CD8-positive, alpha-beta memory T cell (primary cell): ENCODE measurements at regions not wholly inside any gene's neighbourhood (a gene's known extent, or its start where the extent isn't known, plus 50 kb on each side); places are given as distances from the start of the nearest gene placed in this dataset.
A peak's percentile ranks its signal among the peaks of the same experiment; 100 is the strongest.

Experiments
- CTCF ChIA-PET: fragments of 350-600 bp; sonication (Branson Sonifier 250); formaldehyde crosslinking; loops from one replicate; lab custom pipeline; 2021; ENCODE audit warnings: antibody characterized with exemption; lab: Charles Lee
- POLR2A ChIA-PET: fragments of 350-600 bp; sonication (Branson Sonifier 250); formaldehyde crosslinking; loops from one replicate; lab custom pipeline; 2021; ENCODE audit warnings: antibody characterized with exemption; lab: Charles Lee
- DNase-seq, 5 donors: peaks; one replicate each; pipeline versions ENCODE4 v3.0.0 to v3.0.0-alpha.2; 2020 to 2022; ENCODE audit warnings: mixed read lengths in 1 of 5
- H3K27ac ChIP-seq: one replicate; pipeline ENCODE4 v1.7.0; 2013; ENCODE audit warnings: low read depth, mild to moderate bottlenecking, low read length, moderate library complexity
- H3K27me3 ChIP-seq: 2 replicates; pipeline ENCODE4 v1.7.0; 2013; ENCODE audit warnings: low read length, mild to moderate bottlenecking; ENCODE audit not compliant: insufficient read depth, poor library complexity, severe bottlenecking
- H3K36me3 ChIP-seq: 2 replicates; pipeline ENCODE4 v1.7.0; 2013; ENCODE audit warnings: mild to moderate bottlenecking, low read length, moderate library complexity; ENCODE audit not compliant: insufficient read depth
- H3K4me1 ChIP-seq: 2 replicates; pipeline ENCODE4 v1.7.0; 2013; ENCODE audit warnings: mild to moderate bottlenecking, low read length, moderate library complexity; ENCODE audit not compliant: insufficient read depth
- H3K4me3 ChIP-seq: 2 replicates; pipeline ENCODE4 v1.7.0; 2013; ENCODE audit warnings: mild to moderate bottlenecking, low read length
- H3K9me3 ChIP-seq: 2 replicates; pipeline ENCODE4 v1.7.0; 2013; ENCODE audit warnings: mild to moderate bottlenecking, low read length
- H3K27ac Mint-ChIP-seq, 8 donors: one replicate each; pipeline ENCODE4 v1.8.0; 2020 to 2021; ENCODE audit warnings: mixed read lengths in 8 of 8, mild to moderate bottlenecking in 6 of 8, inconsistent platforms in 3 of 8, moderate library complexity in 3 of 8
- H3K27me3 Mint-ChIP-seq, 2 donors: one replicate each; pipeline ENCODE4 v1.8.0; 2020 to 2021; ENCODE audit warnings: mixed read lengths in 2 of 2, mild to moderate bottlenecking in 1 of 2, moderate library complexity in 1 of 2
- H3K36me3 Mint-ChIP-seq, 3 donors: one replicate each; pipeline ENCODE4 v1.8.0; 2020 to 2021; ENCODE audit warnings: mixed read lengths in 3 of 3, inconsistent platforms in 1 of 3, mild to moderate bottlenecking in 1 of 3
- H3K4me1 Mint-ChIP-seq, 3 donors: one replicate each; pipeline ENCODE4 v1.8.0; 2020 to 2021; ENCODE audit warnings: mixed read lengths in 3 of 3, inconsistent platforms in 1 of 3, mild to moderate bottlenecking in 1 of 3
- H3K4me3 Mint-ChIP-seq, 7 donors: one replicate each; pipeline ENCODE4 v1.8.0; 2020 to 2021; ENCODE audit warnings: mixed read lengths in 7 of 7, mild to moderate bottlenecking in 6 of 7, moderate library complexity in 4 of 7, inconsistent platforms in 2 of 7
- H3K9me3 Mint-ChIP-seq, 5 donors: one replicate each; pipeline ENCODE4 v1.8.0; 2020 to 2022; ENCODE audit warnings: mixed read lengths in 5 of 5, mild to moderate bottlenecking in 3 of 5, moderate library complexity in 2 of 5, inconsistent platforms in 1 of 5

GRCh38 chr12:75812271-75813018 lies 219.1 kb downstream of the PHLDA1 start:
- ChIA-PET POLR2A (no interaction called here), CTCF (no interaction called here)
- no peak overlapping the region for H3K27ac ChIP-seq
- Mint-ChIP-seq H3K4me3 (peak overlapping the region in 2 of 7 donors; percentile 45 to 49), H3K9me3 (no peaks in the 10 kb centered on the region), H3K27me3 (no peaks in the 10 kb centered on the region), H3K27ac (peak overlapping the region in 3 of 8 donors; percentile 31 to 56 (median 43)), H3K4me1 (peaks cover 17 to 36% (median 20%) of the 10 kb centered on the region in 3 donors), H3K36me3 (no peaks in the 10 kb centered on the region)
- DNase-seq, result no peak
- no peak overlapping the region for H3K4me3 ChIP-seq
- no peaks in the 10 kb centered on the region for H3K27me3 ChIP-seq
- H3K4me1 ChIP-seq, result no peaks in the 10 kb centered on the region
- no peaks in the 10 kb centered on the region for H3K9me3 ChIP-seq
- H3K36me3 ChIP-seq, result no peaks in the 10 kb centered on the region

DNA sequence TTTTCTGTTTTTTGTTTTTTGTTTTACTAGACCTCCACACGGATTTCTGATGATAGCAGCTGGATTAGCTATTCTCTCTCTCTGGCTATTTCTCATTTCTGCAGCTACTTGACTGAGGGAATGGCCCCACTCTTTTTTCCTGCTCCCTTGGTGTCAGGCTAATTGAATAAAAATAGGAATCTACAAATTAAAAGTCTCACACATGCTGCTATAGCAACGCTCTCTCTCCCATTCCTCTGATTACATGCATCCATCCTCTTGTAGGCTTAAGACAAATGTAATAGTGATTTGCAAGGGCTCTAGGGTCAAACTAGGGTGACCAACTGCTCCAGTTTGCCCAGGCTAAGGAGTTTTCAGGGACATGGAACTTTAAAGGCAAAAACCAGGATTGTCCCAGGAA lies 221.8 kb downstream of the PHLDA1 start:
- Mint-ChIP-seq H3K4me3 (no peak overlapping the region), H3K27me3 (no peaks in the 10 kb centered on the region), H3K27ac (no peak overlapping the region), H3K4me1 (peaks cover 6 to 18% (median 14%) of the 10 kb centered on the region in 3 donors), H3K36me3 (no peaks in the 10 kb centered on the region), H3K9me3 (no peaks in the 10 kb centered on the region)
- Histone ChIP-seq H3K4me1 (no peaks in the 10 kb centered on the region), H3K27me3 (no peaks in the 10 kb centered on the region), H3K27ac (no peak overlapping the region), H3K4me3 (no peak overlapping the region), H3K36me3 (no peaks in the 10 kb centered on the region), H3K9me3 (no peaks in the 10 kb centered on the region)
- POLR2A ChIA-PET, result no interaction called here
- CTCF ChIA-PET, result no interaction called here
- no peak for DNase-seq

DNA sequence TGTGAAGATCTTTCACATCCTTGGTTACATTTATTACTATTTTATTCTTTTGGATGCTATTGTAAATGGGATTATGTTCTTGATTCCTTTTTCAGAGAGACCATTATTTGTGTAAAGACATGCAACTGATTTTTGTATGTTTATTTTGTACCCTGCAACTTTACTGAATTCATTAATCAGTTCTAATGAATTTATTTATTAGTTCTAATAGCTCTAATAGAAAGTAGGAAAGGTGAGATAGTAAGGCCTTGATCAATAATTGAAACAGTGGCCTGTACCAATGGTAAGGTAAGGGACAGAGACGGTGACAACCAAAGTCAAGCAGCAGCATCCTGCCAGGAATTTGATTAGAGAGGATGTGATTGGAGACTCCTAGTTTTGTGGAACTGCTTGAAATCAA lies 224.1 kb downstream of the PHLDA1 start:
- no peak overlapping the region for H3K4me3 Mint-ChIP-seq
- H3K4me1 Mint-ChIP-seq, result peaks cover 2 to 11% (median 10%) of the 10 kb centered on the region in 3 donors
- no peaks in the 10 kb centered on the region for H3K9me3 Mint-ChIP-seq
- no peaks in the 10 kb centered on the region for H3K36me3 ChIP-seq
- H3K27ac Mint-ChIP-seq, result no peak overlapping the region
- ChIA-PET POLR2A (no interaction called here), CTCF (no interaction called here)
- no peak overlapping the region for H3K27ac ChIP-seq
- H3K4me1 ChIP-seq, result no peaks in the 10 kb centered on the region
- no peaks in the 10 kb centered on the region for H3K36me3 Mint-ChIP-seq
- H3K27me3 Mint-ChIP-seq, result no peaks in the 10 kb centered on the region
- no peaks in the 10 kb centered on the region for H3K27me3 ChIP-seq
- H3K9me3 ChIP-seq, result no peaks in the 10 kb centered on the region
- H3K4me3 ChIP-seq, result no peak overlapping the region
- DNase-seq, result no peak

DNA sequence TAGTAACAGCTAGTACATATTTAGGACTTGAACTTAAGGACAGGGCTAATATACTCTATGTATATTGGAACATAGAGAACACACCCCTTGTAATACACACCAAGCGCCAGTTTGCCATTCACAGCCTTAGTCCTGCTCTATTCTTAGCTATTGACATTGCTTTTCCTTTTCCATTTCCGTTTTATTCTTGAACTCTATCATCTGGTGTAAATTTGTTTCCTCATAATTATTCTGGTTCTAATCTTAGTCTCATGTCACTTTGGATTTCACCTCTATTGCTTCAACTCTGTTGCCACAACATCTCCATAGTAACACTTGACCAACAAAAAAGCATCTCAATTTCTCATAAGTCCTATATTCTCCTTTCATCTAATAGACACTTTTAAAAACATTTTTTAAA lies 225.7 kb downstream of the PHLDA1 start:
- no peaks in the 10 kb centered on the region for H3K27me3 ChIP-seq
- Mint-ChIP-seq H3K27me3 (no peaks in the 10 kb centered on the region), H3K9me3 (no peaks in the 10 kb centered on the region), H3K4me1 (no peaks in the 10 kb centered on the region), H3K27ac (no peak overlapping the region), H3K4me3 (no peak overlapping the region), H3K36me3 (no peaks in the 10 kb centered on the region)
- no peaks in the 10 kb centered on the region for H3K4me1 ChIP-seq
- no peaks in the 10 kb centered on the region for H3K9me3 ChIP-seq
- CTCF ChIA-PET, result interaction anchor here (0.7 to 1.3 kb wide), 2 partner anchors 10 to 12 kb away, joined by 3 read pairs; no protein-coding TSS in a partner anchor
- POLR2A ChIA-PET, result no interaction called here
- no peak overlapping the region for H3K27ac ChIP-seq
- H3K36me3 ChIP-seq, result no peaks in the 10 kb centered on the region
- no peak overlapping the region for H3K4me3 ChIP-seq
- no peak for DNase-seq

DNA sequence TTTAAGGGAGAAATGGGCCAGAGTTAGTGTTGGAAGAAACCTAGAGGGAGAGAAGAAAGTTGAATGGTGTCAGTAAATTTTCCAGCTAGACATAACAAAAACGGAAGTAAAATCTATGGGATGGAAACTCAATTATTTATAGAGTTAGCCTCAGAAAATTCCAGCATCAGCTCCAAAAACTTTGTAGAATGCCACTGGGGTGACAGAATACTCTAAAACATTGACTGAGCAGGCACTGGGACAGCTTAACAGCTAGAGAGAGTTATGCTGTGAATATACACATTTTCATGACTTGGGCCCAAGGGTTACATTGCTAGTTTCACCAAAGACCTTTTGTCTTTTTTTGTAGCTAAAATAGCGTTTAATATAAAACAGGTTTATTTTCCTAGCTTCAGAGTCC lies 226.3 kb downstream of the PHLDA1 start:
- Histone ChIP-seq H3K27me3 (no peaks in the 10 kb centered on the region), H3K27ac (no peak overlapping the region), H3K9me3 (no peaks in the 10 kb centered on the region), H3K36me3 (no peaks in the 10 kb centered on the region), H3K4me1 (no peaks in the 10 kb centered on the region), H3K4me3 (no peak overlapping the region)
- no peak overlapping the region for H3K27ac Mint-ChIP-seq
- ChIA-PET POLR2A (no interaction called here), CTCF (interaction anchor here (0.7 to 1.3 kb wide), 2 partner anchors 10 to 12 kb away, joined by 3 read pairs; no protein-coding TSS in a partner anchor)
- DNase-seq, result no peak
- no peaks in the 10 kb centered on the region for H3K27me3 Mint-ChIP-seq
- no peak overlapping the region for H3K4me3 Mint-ChIP-seq
- H3K9me3 Mint-ChIP-seq, result no peaks in the 10 kb centered on the region
- H3K4me1 Mint-ChIP-seq, result no peaks in the 10 kb centered on the region
- no peaks in the 10 kb centered on the region for H3K36me3 Mint-ChIP-seq

GRCh38 chr12:75798136-75798926 lies 233.2 kb downstream of the PHLDA1 start:
- no peak overlapping the region for H3K27ac Mint-ChIP-seq
- H3K4me1 ChIP-seq, result no peaks in the 10 kb centered on the region

GRCh38 chr12:75795125-75795524 lies 236.5 kb downstream of the PHLDA1 start:
- CTCF ChIA-PET, result no interaction called here
- Mint-ChIP-seq H3K4me1 (no peaks in the 10 kb centered on the region), H3K4me3 (no peak overlapping the region), H3K9me3 (no peaks in the 10 kb centered on the region), H3K36me3 (no peaks in the 10 kb centered on the region), H3K27ac (peak overlapping the region in 1 of 8 donors; percentile 6), H3K27me3 (peaks cover 0 to 3% of the 10 kb centered on the region in 2 donors)
- no peak overlapping the region for H3K4me3 ChIP-seq
- DNase-seq, result no peak
- H3K36me3 ChIP-seq, result no peaks in the 10 kb centered on the region
- H3K9me3 ChIP-seq, result no peaks in the 10 kb centered on the region
- POLR2A ChIA-PET, result no interaction called here
- no peak overlapping the region for H3K27ac ChIP-seq
- no peaks in the 10 kb centered on the region for H3K27me3 ChIP-seq
- H3K4me1 ChIP-seq, result no peaks in the 10 kb centered on the region

More at GRCh38 chr12:75798136-75798926, 233.2 kb downstream of the PHLDA1 start:
- H3K4me3 Mint-ChIP-seq, result no peak overlapping the region
- H3K4me1 Mint-ChIP-seq, result no peaks in the 10 kb centered on the region
- Histone ChIP-seq H3K27me3 (no peaks in the 10 kb centered on the region), H3K4me3 (no peak overlapping the region), H3K27ac (no peak overlapping the region), H3K36me3 (no peaks in the 10 kb centered on the region), H3K9me3 (no peaks in the 10 kb centered on the region)
- no peaks in the 10 kb centered on the region for H3K36me3 Mint-ChIP-seq
- POLR2A ChIA-PET, result no interaction called here
- no peak for DNase-seq
- H3K27me3 Mint-ChIP-seq, result peaks cover 0 to 3% of the 10 kb centered on the region in 2 donors
- CTCF ChIA-PET, result interaction anchor here (1.4 kb wide), 1 partner anchor 233 kb away, joined by 3 read pairs; the partner anchor contains the start of gene PHLDA1
- no peaks in the 10 kb centered on the region for H3K9me3 Mint-ChIP-seq

GRCh38 chr12:75792687-75793086 lies 238.9 kb downstream of the PHLDA1 start:
- no peak overlapping the region for H3K27ac ChIP-seq
- Mint-ChIP-seq H3K27ac (no peak overlapping the region), H3K9me3 (peaks cover 0 to 1% (median 0%) of the 10 kb centered on the region in 5 donors), H3K36me3 (no peaks in the 10 kb centered on the region), H3K4me1 (no peaks in the 10 kb centered on the region), H3K27me3 (peaks cover 0 to 3% of the 10 kb centered on the region in 2 donors), H3K4me3 (no peak overlapping the region)
- H3K9me3 ChIP-seq, result no peaks in the 10 kb centered on the region
- H3K4me3 ChIP-seq, result no peak overlapping the region
- POLR2A ChIA-PET, result no interaction called here
- no peaks in the 10 kb centered on the region for H3K27me3 ChIP-seq
- no peaks in the 10 kb centered on the region for H3K36me3 ChIP-seq
- DNase-seq, result no peak
- CTCF ChIA-PET, result interaction anchor here (1.6 kb wide), 1 partner anchor 11 kb away, joined by 3 read pairs; no protein-coding TSS in a partner anchor
- no peaks in the 10 kb centered on the region for H3K4me1 ChIP-seq
